Adipocyte (in vitro differentiated cells): ENCODE measurements at regions not wholly inside any gene's neighbourhood (a gene's known extent, or its start where the extent isn't known, plus 50 kb on each side); places are given as distances from the start of the nearest gene placed in this dataset.

ENCODE experiments used
- DNase-seq: peaks from one replicate; pipeline ENCODE4 v3.0.0-alpha.2; 2015; ENCODE audit warnings: low read depth
- H3K27me3 ChIP-seq: replicated peaks from 2 replicates; pipeline ENCODE4 v1.7.0; 2013; ENCODE audit warnings: mild to moderate bottlenecking, low read length, moderate library complexity; ENCODE audit not compliant: control insufficient read depth, insufficient read depth
- H3K36me3 ChIP-seq: 2 replicates; pipeline ENCODE4 v1.7.0; 2013; ENCODE audit warnings: low read length, mild to moderate bottlenecking, moderate library complexity; ENCODE audit not compliant: control insufficient read depth, insufficient read depth, severe bottlenecking
- H3K4me1 ChIP-seq: 2 replicates; pipeline ENCODE4 v1.7.0; 2013; ENCODE audit warnings: mild to moderate bottlenecking, low read length, moderate library complexity; ENCODE audit not compliant: control insufficient read depth, insufficient read depth
- H3K4me3 ChIP-seq: 2 replicates; pipeline ENCODE4 v1.7.0; 2013; ENCODE audit warnings: mild to moderate bottlenecking, low read length, moderate library complexity
- H3K9ac ChIP-seq: 2 replicates; pipeline ENCODE4 v1.7.0; 2013; ENCODE audit warnings: mild to moderate bottlenecking, low read length, moderate library complexity
- H3K9me3 ChIP-seq: 2 replicates; pipeline ENCODE4 v1.7.0; 2013; ENCODE audit warnings: mild to moderate bottlenecking, low read length, moderate library complexity; ENCODE audit not compliant: control insufficient read depth

- H3K9ac ChIP-seq = no peak overlapping the region
- H3K27me3 ChIP-seq = no peaks in the 10 kb centered on the region
- H3K9me3 ChIP-seq = peaks cover 14% of the 10 kb centered on the region
- no peak overlapping the region for H3K4me3 ChIP-seq
- no peak for DNase-seq
- H3K4me1 ChIP-seq = peaks cover 20% of the 10 kb centered on the region
- H3K36me3 ChIP-seq = no peaks in the 10 kb centered on the region
Measured at GRCh38 chr9:81741103-81741502, 51.8 kb upstream of the TLE1 start.

DNA sequence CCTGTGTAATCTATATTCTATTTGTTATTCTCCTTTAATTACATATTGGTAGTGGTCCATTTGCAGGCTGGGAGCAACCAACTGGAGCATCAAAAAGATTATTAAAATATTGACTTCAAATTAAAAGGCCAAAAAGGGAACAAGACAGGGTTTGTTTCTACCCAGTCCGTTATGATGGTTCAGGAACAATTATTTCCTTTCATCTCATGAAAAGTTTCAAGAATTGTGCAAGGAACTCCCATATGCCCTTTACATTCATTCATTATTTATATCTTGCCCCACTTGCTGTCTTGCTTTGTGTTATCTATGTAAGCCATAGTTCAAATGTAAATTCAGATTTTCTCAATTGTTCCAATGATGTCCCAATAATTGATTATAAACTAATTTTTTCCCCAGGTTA is 58.7 kb upstream of the TLE1 start:
- Histone ChIP-seq H3K36me3 (no peaks in the 10 kb centered on the region), H3K9ac (no peak overlapping the region), H3K9me3 (no peaks in the 10 kb centered on the region), H3K4me3 (no peak overlapping the region), H3K27me3 (no peaks in the 10 kb centered on the region), H3K4me1 (no peaks in the 10 kb centered on the region)
- no peak for DNase-seq

GRCh38 chr9:81753436-81753835 is 64.1 kb upstream of the TLE1 start:
- Histone ChIP-seq H3K9ac (no peak overlapping the region), H3K4me1 (no peaks in the 10 kb centered on the region), H3K27me3 (no peaks in the 10 kb centered on the region), H3K36me3 (no peaks in the 10 kb centered on the region), H3K9me3 (no peaks in the 10 kb centered on the region), H3K4me3 (no peak overlapping the region)
- no peak for DNase-seq

- Histone ChIP-seq H3K4me3 (no peak overlapping the region), H3K9me3 (no peaks in the 10 kb centered on the region), H3K36me3 (no peaks in the 10 kb centered on the region), H3K4me1 (no peaks in the 10 kb centered on the region), H3K27me3 (no peaks in the 10 kb centered on the region), H3K9ac (no peak overlapping the region)
- DNase-seq = no peak
Measured at GRCh38 chr9:81754245-81754644, 64.9 kb upstream of the TLE1 start.

DNA sequence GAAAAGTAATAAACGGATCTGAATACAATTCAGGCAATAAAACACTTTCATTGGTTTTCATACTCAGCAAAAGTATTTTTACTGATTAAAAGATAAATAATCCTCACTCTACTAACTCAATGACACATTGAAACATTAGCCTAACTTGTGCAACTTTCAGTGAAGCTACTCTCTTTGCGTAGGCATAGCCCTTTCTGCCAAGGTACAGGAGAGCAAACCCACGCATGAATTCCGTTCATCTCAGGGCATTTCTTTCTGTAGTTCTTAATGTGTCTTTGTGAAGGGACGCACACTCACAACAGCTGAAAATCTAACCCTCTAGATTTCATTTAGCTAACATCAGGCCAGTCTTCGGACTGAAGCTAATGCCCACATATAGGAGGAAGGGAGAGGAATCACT is 66.4 kb upstream of the TLE1 start:
- no peaks in the 10 kb centered on the region for H3K36me3 ChIP-seq
- no peak overlapping the region for H3K9ac ChIP-seq
- no peak overlapping the region for H3K4me3 ChIP-seq
- no peak for DNase-seq
- no peaks in the 10 kb centered on the region for H3K4me1 ChIP-seq
- no peaks in the 10 kb centered on the region for H3K27me3 ChIP-seq
- no peaks in the 10 kb centered on the region for H3K9me3 ChIP-seq

DNA sequence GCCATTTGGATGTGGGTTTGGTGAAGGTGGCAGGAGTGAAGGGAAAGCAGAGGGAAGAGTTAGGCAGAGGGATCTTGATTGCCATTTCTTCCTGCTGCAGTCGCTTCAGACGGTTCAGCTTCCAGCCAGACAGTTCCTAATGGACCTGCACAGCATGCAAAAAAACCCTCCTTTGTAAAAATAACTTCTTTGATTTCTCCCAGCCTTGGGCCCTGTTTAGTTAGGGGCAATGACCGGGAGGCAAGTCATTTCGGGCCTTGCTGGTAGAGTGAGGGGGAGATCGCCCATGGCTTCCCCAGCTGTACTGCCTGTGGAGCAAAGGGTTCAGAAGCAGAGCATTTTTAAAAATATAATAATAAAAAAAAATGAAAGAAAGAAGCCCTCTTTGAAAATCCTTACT is 67.2 kb upstream of the TLE1 start:
- Histone ChIP-seq H3K36me3 (no peaks in the 10 kb centered on the region), H3K4me3 (no peak overlapping the region), H3K27me3 (no peaks in the 10 kb centered on the region), H3K4me1 (no peaks in the 10 kb centered on the region), H3K9ac (no peak overlapping the region), H3K9me3 (no peaks in the 10 kb centered on the region)
- DNase-seq = no peak

GRCh38 chr9:81758123-81758797 is 68.9 kb upstream of the TLE1 start:
- no peaks in the 10 kb centered on the region for H3K9me3 ChIP-seq
- no peaks in the 10 kb centered on the region for H3K4me1 ChIP-seq
- no peak for DNase-seq
- H3K4me3 ChIP-seq = no peak overlapping the region
- H3K9ac ChIP-seq = no peak overlapping the region
- H3K27me3 ChIP-seq = no peaks in the 10 kb centered on the region
- H3K36me3 ChIP-seq = no peaks in the 10 kb centered on the region

GRCh38 chr9:81759680-81760215 is 70.4 kb upstream of the TLE1 start:
- peak; percentile 88 for DNase-seq
- Histone ChIP-seq H3K4me1 (no peaks in the 10 kb centered on the region), H3K9ac (no peak overlapping the region), H3K4me3 (no peak overlapping the region), H3K27me3 (no peaks in the 10 kb centered on the region), H3K36me3 (no peaks in the 10 kb centered on the region), H3K9me3 (no peaks in the 10 kb centered on the region)

DNA sequence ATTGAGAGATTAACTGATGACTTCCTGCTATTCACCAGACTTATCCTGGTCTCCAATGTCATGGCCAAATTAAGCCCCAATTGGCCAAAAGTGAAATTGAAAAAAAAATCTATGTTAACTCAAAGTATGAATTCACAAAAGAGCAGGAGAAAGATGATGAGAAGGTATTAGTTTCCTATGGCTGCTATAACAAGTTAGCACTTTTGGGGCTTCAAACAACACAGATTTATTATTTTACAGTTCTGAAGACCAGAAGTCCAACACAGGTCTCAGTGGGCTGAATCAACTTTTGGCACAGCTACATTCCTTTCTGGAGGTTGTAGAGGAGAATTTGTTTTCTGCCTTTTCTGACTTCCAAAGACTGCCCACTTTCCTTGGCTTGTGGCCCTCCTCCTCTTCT is 78.6 kb upstream of the TLE1 start:
- no peaks in the 10 kb centered on the region for H3K27me3 ChIP-seq
- no peaks in the 10 kb centered on the region for H3K4me1 ChIP-seq
- no peaks in the 10 kb centered on the region for H3K9me3 ChIP-seq
- no peak overlapping the region for H3K9ac ChIP-seq
- no peak overlapping the region for H3K4me3 ChIP-seq
- no peaks in the 10 kb centered on the region for H3K36me3 ChIP-seq
- DNase-seq = no peak

- Histone ChIP-seq H3K4me1 (no peaks in the 10 kb centered on the region), H3K9me3 (no peaks in the 10 kb centered on the region), H3K4me3 (no peak overlapping the region), H3K27me3 (no peaks in the 10 kb centered on the region), H3K9ac (no peak overlapping the region), H3K36me3 (no peaks in the 10 kb centered on the region)
- DNase-seq = peak; percentile 28
Measured at GRCh38 chr9:81771571-81771970, 82.2 kb upstream of the TLE1 start.

DNA sequence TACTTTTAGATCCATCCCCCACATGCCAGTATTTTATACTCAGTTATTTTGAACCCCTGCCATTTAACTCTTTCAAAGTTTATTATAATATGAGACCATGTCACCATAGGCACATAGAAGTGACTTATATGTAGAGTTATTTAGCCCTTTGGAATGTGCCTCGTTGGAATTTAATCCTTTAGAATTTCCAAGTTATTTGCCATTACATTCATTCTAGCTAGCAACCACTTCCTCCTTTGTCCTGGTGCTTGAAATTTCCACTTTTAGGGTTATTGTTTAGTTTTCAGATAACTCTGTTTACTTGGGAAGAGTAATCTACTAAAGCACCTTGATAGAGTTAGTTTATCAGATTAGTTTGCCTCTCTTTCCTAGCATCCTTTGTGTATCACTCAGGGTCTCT is 82.8 kb upstream of the TLE1 start:
- Histone ChIP-seq H3K36me3 (no peaks in the 10 kb centered on the region), H3K9ac (no peak overlapping the region), H3K4me3 (no peak overlapping the region), H3K4me1 (no peaks in the 10 kb centered on the region), H3K9me3 (no peaks in the 10 kb centered on the region), H3K27me3 (no peaks in the 10 kb centered on the region)
- DNase-seq = peak; percentile 31

- Histone ChIP-seq H3K4me1 (no peaks in the 10 kb centered on the region), H3K9ac (no peak overlapping the region), H3K4me3 (no peak overlapping the region), H3K36me3 (no peaks in the 10 kb centered on the region), H3K9me3 (no peaks in the 10 kb centered on the region), H3K27me3 (no peaks in the 10 kb centered on the region)
- no peak for DNase-seq
Measured at GRCh38 chr9:81776390-81776789, 87.0 kb upstream of the TLE1 start.
